Coronary artery (tissue), 2 donors: ENCODE measurements at regions not wholly inside any gene's neighbourhood (a gene's known extent, or its start where the extent isn't known, plus 50 kb on each side); places are given as distances from the start of the nearest gene placed in this dataset.
"Not testable (repeated sequence)": the region's sequence is repeated elsewhere in the genome, so short reads cannot be mapped to it uniquely, and the experiment has no call there.

ENCODE experiments used
- DNase-seq: peaks from one replicate; pipeline ENCODE4 v3.0.0-alpha.2; 2017; ENCODE audit warnings: low spot score
- H3K27ac ChIP-seq, 2 donors: fragments of 200-600 bp; sonication (generic); one replicate each; pipeline ENCODE4 v1.5.1; 2016 to 2019
- H3K4me3 ChIP-seq: fragments of 200-600 bp; sonication (generic); 2 replicates; pipeline ENCODE4 v1.5.1; 2016; ENCODE audit warnings: mild to moderate bottlenecking, moderate library complexity
- TF ChIP-seq, protein P1 (sequence below): fragments of 200-600 bp; sonication (generic); IDR thresholded peaks from one replicate; pipeline ENCODE4 v1.5.1; 2019; ENCODE audit warnings: antibody characterized with exemption

DNA sequence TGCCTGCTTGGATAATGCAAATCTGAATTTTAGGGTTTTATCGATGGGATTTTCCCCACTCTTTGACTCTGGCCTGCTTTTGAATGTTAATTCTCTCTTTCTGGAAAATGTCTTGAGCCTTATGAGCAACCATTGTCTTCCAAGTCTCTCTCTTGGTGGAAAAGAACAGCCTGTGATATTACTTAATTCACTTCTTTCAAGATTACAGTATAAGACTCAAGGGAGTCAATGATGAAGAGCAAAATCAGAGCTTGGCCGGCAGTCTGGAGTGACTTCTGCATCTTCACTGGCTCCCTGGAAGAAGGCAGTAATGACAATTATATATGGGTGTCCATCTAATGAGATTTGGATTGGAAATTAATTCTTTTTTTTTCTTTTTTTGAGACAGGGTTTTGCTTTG, 122.9 kb upstream of the ZEB2 start:
- no peak for DNase-seq
- Histone ChIP-seq H3K4me3 (no peak overlapping the region), H3K27ac (no peak overlapping the region)
- TF ChIP-seq, protein P1, sequence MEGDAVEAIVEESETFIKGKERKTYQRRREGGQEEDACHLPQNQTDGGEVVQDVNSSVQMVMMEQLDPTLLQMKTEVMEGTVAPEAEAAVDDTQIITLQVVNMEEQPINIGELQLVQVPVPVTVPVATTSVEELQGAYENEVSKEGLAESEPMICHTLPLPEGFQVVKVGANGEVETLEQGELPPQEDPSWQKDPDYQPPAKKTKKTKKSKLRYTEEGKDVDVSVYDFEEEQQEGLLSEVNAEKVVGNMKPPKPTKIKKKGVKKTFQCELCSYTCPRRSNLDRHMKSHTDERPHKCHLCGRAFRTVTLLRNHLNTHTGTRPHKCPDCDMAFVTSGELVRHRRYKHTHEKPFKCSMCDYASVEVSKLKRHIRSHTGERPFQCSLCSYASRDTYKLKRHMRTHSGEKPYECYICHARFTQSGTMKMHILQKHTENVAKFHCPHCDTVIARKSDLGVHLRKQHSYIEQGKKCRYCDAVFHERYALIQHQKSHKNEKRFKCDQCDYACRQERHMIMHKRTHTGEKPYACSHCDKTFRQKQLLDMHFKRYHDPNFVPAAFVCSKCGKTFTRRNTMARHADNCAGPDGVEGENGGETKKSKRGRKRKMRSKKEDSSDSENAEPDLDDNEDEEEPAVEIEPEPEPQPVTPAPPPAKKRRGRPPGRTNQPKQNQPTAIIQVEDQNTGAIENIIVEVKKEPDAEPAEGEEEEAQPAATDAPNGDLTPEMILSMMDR, result no peak

DNA sequence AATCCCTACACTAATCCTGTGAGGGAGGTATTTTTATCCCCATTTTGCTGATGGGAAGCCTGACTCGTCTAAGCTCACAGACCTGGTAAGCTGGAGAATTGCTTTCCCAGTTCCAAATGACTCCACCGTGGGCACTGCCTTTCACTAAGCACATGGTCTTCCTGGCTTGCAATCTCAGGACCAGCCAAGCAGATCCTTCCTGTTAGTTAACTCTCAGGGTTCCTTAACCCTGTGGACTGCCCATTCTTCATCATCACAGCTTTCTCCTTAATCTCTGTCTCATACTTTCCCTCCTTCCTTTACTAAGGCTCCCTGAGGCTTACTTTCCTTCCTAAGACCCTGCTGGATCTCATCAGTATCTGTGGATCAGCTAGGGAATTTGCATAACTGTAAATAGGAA, 122.2 kb upstream of the ZEB2 start:
- H3K27ac ChIP-seq, result no peak overlapping the region
- no peak for DNase-seq
- H3K4me3 ChIP-seq, result no peak overlapping the region
- TF ChIP-seq, protein P1, result no peak

GRCh38 chr2:144638250-144638649, 118.3 kb upstream of the ZEB2 start:
- H3K27ac ChIP-seq, DNase-seq, H3K4me3 ChIP-seq: not testable (repeated sequence)

- H3K27ac ChIP-seq, H3K4me3 ChIP-seq, DNase-seq: not testable (repeated sequence)
These were observed 116.9 kb upstream of the ZEB2 start for GRCh38 chr2:144636860-144637259.

GRCh38 chr2:144632809-144633208, 112.9 kb upstream of the ZEB2 start:
- no peak for DNase-seq
- TF ChIP-seq, protein P1, result no peak
- no peak overlapping the region for H3K27ac ChIP-seq
- no peak overlapping the region for H3K4me3 ChIP-seq

GRCh38 chr2:144631636-144632035, 111.7 kb upstream of the ZEB2 start:
- Histone ChIP-seq H3K4me3 (no peak overlapping the region), H3K27ac (no peak overlapping the region)
- no peak for DNase-seq
- TF ChIP-seq, protein P1, result no peak

- H3K4me3 ChIP-seq, result no peak overlapping the region
- DNase-seq, result no peak
- H3K27ac ChIP-seq, result no peak overlapping the region
- TF ChIP-seq, protein P1, result no peak
These were observed 110.7 kb upstream of the ZEB2 start for GRCh38 chr2:144630459-144631215.

GRCh38 chr2:144629935-144630334, 110.0 kb upstream of the ZEB2 start:
- Histone ChIP-seq H3K27ac (no peak overlapping the region), H3K4me3 (no peak overlapping the region)
- DNase-seq, result no peak
- TF ChIP-seq, protein P1, result no peak
